Upper lobe of left lung (tissue), 6 donors: ENCODE measurements at regions not wholly inside any gene's neighbourhood (a gene's known extent, or its start where the extent isn't known, plus 50 kb on each side); places are given as distances from the start of the nearest gene placed in this dataset.

Experiments used
- ATAC-seq, 2 donors: fragments of 200-7000 bp; cut with Tn5 transposase; one replicate each; pipeline ENCODE4 v1.9.1; 2022; ENCODE audit warnings: mild to moderate bottlenecking in 2 of 2, moderate library complexity in 2 of 2; ENCODE audit not compliant: low FRiP score in 2 of 2
- DNase-seq, 2 donors: peaks; one replicate each; pipeline ENCODE4 v3.0.0-alpha.2; 2019 to 2020
- H3K27ac ChIP-seq, 4 donors: fragments of 200-600 bp; sonication (generic); one replicate each; pipeline ENCODE4 v1.5.1; 2016 to 2019
- H3K27me3 ChIP-seq, 4 donors: fragments of 200-600 bp; sonication (generic); one replicate each; pipeline ENCODE4 v1.5.1; 2017 to 2019
- H3K36me3 ChIP-seq, 4 donors: fragments of 200-600 bp; sonication (generic); one replicate each; pipeline ENCODE4 v1.5.1; 2016 to 2019
- H3K4me1 ChIP-seq, 4 donors: fragments of 200-600 bp; sonication (generic); one replicate each; pipeline ENCODE4 v1.5.1; 2018 to 2019
- H3K4me3 ChIP-seq, 4 donors: fragments of 200-600 bp; sonication (generic); one replicate each; pipeline ENCODE4 v1.5.1; 2017 to 2019; ENCODE audit warnings: mild to moderate bottlenecking in 2 of 4, moderate library complexity in 1 of 4
- H3K9me3 ChIP-seq, 4 donors: fragments of 200-600 bp; sonication (generic); one replicate each; pipeline ENCODE4 v1.5.1; 2018 to 2019
- CTCF ChIP-seq, 6 experiments: fragments of 450-650 bp in 4 of 6; fragments of 200-600 bp in 2 of 6; sonication (generic) in 2 of 6; IDR thresholded peaks; one replicate each; pipeline ENCODE4 v1.5.1; 2016 to 2019; ENCODE audit warnings: antibody characterized with exemption in 6 of 6
- EP300 ChIP-seq, 4 donors: sonication (generic); formaldehyde crosslinking; IDR thresholded peaks; one replicate each; pipeline ENCODE4 v1.5.1; 2017; ENCODE audit warnings: antibody characterized with exemption in 4 of 4, control low read depth in 2 of 4
- POLR2A ChIP-seq, 4 donors: fragments of 450-650 bp; IDR thresholded peaks; one replicate each; pipeline ENCODE4 v1.5.1; 2016 to 2017; ENCODE audit warnings: antibody characterized with exemption in 4 of 4, mild to moderate bottlenecking in 2 of 4
- POLR2AphosphoS5 ChIP-seq, 2 donors: sonication (generic); formaldehyde crosslinking; IDR thresholded peaks; one replicate each; pipeline ENCODE4 v1.5.1; 2017; ENCODE audit warnings: antibody characterized with exemption in 2 of 2
- WGBS, 2 donors: methylation state at CpG; one replicate each; pipeline ENCODE4 v1.1.5; 2017 to 2018; 5-methylcytosine and 5-hydroxymethylcytosine counted together
- donor health status: DM: no; HTN: no; CAD: no; lungs with moderate emphysema.
- donor health status: DM: no; HTN: yes; CAD: no; lungs with severe emphysema.

GRCh38 chr7:46205478-46205877, 284.4 kb upstream of the IGFBP3 start:
- 76 to 77% methylated on average over 5 of the region's 5 CpGs for WGBS, 2 donors
- no peak for DNase-seq
- Histone ChIP-seq H3K4me3 (no peak overlapping the region), H3K9me3 (no peaks in the 10 kb centered on the region), H3K27me3 (no peaks in the 10 kb centered on the region), H3K4me1 (no peaks in the 10 kb centered on the region), H3K27ac (no peak overlapping the region), H3K36me3 (no peaks in the 10 kb centered on the region)
- TF ChIP-seq POLR2AphosphoS5 (IDR thresholded peaks at IDR 0.05) (no peak), POLR2A (IDR thresholded peaks at IDR 0.05) (no peak), CTCF (IDR thresholded peaks at IDR 0.05) (no peak), EP300 (IDR thresholded peaks at IDR 0.05) (no peak)
- ATAC-seq: no peak

GRCh38 chr7:46203926-46204325, 282.9 kb upstream of the IGFBP3 start:
- Histone ChIP-seq H3K27ac (no peak overlapping the region), H3K4me3 (no peak overlapping the region), H3K9me3 (no peaks in the 10 kb centered on the region), H3K36me3 (no peaks in the 10 kb centered on the region), H3K27me3 (no peaks in the 10 kb centered on the region), H3K4me1 (no peaks in the 10 kb centered on the region)
- 84 to 91% methylated on average over 7 of the region's 7 CpGs for WGBS, 2 donors
- TF ChIP-seq POLR2AphosphoS5 (IDR thresholded peaks at IDR 0.05) (no peak), POLR2A (IDR thresholded peaks at IDR 0.05) (no peak), CTCF (IDR thresholded peaks at IDR 0.05) (no peak), EP300 (IDR thresholded peaks at IDR 0.05) (no peak)
- DNase-seq: peak in 1 of 2 donors; percentile 22
- no peak for ATAC-seq

- Histone ChIP-seq H3K9me3 (no peaks in the 10 kb centered on the region), H3K4me1 (no peaks in the 10 kb centered on the region), H3K4me3 (no peak overlapping the region), H3K27me3 (no peaks in the 10 kb centered on the region), H3K27ac (no peak overlapping the region), H3K36me3 (no peaks in the 10 kb centered on the region)
- DNase-seq: no peak
- no peak for TF ChIP-seq EP300 (IDR thresholded peaks at IDR 0.05)
- TF ChIP-seq POLR2AphosphoS5 (IDR thresholded peaks at IDR 0.05): no peak
- no peak for TF ChIP-seq POLR2A (IDR thresholded peaks at IDR 0.05)
- TF ChIP-seq CTCF (IDR thresholded peaks at IDR 0.05): no peak
- no peak for ATAC-seq
- WGBS, 2 donors: 84 to 91% methylated on average over 2 of the region's 2 CpGs
Observed at GRCh38 chr7:46202379-46202778, 281.3 kb upstream of the IGFBP3 start.

- no peak for ATAC-seq
- TF ChIP-seq EP300 (IDR thresholded peaks at IDR 0.05) (no peak), POLR2AphosphoS5 (IDR thresholded peaks at IDR 0.05) (no peak)
- H3K4me1 ChIP-seq: no peaks in the 10 kb centered on the region
- 84 to 94% methylated on average over 4 of the region's 4 CpGs for WGBS, 2 donors
- H3K36me3 ChIP-seq: no peaks in the 10 kb centered on the region
- DNase-seq: no peak
- no peaks in the 10 kb centered on the region for H3K9me3 ChIP-seq
- H3K4me3 ChIP-seq: no peak overlapping the region
- no peak overlapping the region for H3K27ac ChIP-seq
- no peaks in the 10 kb centered on the region for H3K27me3 ChIP-seq
Observed at GRCh38 chr7:46201961-46202360, 280.9 kb upstream of the IGFBP3 start.

GRCh38 chr7:46198701-46199100, 277.6 kb upstream of the IGFBP3 start:
- Histone ChIP-seq H3K27ac (no peak overlapping the region), H3K4me3 (no peak overlapping the region), H3K9me3 (no peaks in the 10 kb centered on the region), H3K36me3 (no peaks in the 10 kb centered on the region), H3K4me1 (no peaks in the 10 kb centered on the region), H3K27me3 (no peaks in the 10 kb centered on the region)
- DNase-seq: no peak
- no peak for ATAC-seq
- TF ChIP-seq CTCF (IDR thresholded peaks at IDR 0.05) (no peak), POLR2A (IDR thresholded peaks at IDR 0.05) (no peak), POLR2AphosphoS5 (IDR thresholded peaks at IDR 0.05) (no peak), EP300 (IDR thresholded peaks at IDR 0.05) (no peak)
- 79 to 85% methylated on average over 1 of the region's 1 CpG for WGBS, 2 donors
